GM19023 (cell line): ENCODE measurements at regions not wholly inside any gene's neighbourhood (a gene's known extent, or its start where the extent isn't known, plus 50 kb on each side); places are given as distances from the start of the nearest gene placed in this dataset.

Experiments
- ATAC-seq: cut with Tn5 transposase; IDR thresholded peaks from one replicate; pipeline ENCODE4 v1.9.1; 2021; ENCODE audit warnings: mild to moderate bottlenecking, moderate library complexity; ENCODE audit not compliant: unreplicated experiment

DNA sequence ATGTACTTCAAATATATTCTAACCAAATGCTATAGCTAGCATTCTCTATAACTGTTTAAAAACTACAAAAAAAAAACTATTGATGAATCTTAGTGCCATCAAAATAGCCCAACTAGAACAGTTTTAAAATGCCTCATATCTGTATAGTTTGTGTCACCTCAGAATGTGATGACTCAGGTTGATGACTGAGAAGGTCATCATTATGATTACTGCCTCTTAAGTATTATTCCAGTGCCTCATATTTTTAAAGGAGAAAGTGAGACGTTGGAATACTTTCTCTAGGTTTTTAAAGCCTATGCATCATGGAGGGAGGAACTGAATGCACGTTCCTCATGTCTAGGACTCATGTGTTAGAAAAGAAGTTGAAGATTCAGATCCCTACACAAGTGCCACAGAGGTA, 88.2 kb downstream of the TMA16 start:
- no peak for ATAC-seq

DNA sequence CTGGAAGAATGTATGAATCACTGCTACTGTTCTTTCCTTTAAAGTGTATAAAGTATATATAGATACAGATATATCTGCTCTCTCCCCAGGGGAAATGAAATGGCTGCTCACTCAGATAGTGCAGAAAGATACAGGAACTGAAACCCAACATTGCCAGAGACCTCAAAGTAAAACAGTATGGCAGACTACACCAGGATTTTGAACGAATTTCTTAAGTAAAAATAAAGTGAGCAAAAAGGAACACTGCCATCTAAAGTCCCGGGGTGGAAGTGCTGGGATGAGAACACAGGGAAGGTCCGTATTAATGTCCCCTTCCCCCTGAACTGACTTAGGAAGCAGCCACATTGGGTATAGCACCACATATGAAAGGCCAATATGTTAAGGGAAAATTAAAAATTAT, 93.4 kb downstream of the TMA16 start:
- peak; percentile 46 for ATAC-seq

DNA sequence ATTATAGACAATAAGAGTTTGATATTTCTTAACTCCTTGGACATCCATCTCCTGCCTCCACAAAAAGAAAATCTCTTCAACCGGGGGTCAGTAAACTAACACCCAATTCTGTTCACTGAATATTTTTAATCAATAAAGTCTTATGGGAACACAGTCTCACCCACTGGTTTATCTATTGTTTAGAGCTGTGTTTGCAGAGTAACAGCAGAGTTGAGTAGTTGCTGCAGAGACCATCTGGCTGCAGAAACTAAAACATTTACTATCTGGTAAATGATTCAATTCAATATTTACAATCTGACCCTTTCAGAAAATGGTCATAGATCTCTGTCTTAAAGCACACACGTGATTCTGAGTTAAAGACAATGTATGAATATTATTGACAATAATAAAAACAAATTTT, 94.0 kb downstream of the TMA16 start:
- ATAC-seq, result no peak

DNA sequence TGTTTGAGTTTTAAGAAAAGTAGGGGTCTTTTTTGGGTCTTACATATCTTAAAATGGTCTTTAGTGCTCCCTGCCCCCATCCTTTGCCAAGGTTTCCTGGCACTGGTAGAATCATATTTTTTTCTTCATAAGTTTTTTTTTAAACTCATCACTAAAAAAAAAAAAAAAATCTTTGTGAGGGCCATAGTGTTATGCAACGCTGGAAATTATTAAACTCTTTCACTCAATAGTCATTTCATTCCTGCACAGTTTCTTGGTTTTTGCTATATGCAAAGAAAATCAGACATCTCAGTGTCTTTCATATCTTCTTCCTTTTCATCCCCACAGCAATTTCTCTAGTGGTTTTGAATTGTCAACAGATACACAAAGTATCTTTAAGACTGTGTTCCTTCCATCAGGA, 95.6 kb downstream of the TMA16 start:
- no peak for ATAC-seq

DNA sequence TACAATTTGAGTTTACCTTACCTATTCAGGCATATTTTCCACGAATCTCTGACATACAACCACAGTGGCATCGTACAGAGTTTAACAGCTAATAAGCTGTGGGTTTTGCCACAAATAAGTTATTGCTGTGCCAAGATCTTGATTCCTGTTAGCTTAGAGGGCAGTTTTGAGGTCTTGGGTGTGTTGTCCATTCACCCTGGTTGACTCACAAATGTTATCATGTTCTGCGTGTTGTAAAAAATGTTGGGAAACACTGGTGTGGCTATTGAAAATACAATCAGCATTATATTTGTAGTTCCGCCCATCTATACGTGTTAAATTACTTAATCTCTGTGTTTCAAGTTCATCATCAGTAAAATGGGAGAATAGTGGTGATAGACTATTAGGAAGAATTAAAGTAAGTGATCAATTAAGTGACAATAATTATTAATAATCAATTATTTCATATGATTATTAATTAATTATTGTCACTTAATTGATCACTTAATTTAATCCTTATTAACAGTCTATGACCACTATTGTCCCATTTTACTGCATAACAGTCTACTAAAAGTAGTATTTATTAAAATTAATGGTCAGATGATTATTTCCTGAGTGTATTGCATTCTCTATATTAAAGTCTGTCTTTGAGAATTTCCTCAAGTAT, 96.3 kb downstream of the TMA16 start:
- no peak for ATAC-seq

DNA sequence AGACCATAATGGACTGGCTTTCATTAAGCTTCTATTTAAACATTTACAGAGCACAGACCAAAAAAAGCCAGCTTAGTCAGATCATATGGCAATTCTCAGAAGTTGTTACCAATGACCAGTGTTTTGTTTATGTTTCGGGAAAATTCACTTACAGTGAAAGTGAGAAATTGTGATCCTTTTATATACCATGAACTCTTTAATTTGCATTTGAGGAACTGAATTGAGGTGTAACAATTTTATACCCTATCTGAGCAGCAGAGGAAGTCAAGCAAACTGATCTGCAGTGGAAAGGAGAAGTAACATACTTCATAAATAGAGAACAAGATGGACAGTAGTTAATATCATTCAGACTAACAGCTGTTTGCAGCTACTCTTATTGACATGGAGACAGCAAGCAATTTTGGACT, 97.1 kb downstream of the TMA16 start:
- ATAC-seq, result peak; percentile 81

DNA sequence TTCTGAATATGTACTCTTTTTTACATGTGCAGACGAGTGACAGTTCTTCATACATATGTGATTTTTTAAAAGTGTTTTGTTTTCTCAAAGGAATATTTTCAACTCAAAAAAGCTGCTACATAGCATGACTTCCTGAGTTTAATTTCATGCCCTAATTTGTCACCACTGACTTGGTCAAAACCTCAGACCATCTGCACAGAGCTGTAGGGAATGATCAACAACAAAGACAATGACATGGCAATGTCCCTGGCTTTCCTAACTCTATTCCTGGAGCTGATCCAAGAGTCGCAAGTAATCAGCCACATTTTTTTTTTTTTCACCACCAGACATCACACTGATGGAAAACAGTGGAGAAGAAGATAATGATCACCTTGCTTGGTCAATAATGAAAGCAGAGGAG, 97.7 kb downstream of the TMA16 start:
- ATAC-seq, result no peak

DNA sequence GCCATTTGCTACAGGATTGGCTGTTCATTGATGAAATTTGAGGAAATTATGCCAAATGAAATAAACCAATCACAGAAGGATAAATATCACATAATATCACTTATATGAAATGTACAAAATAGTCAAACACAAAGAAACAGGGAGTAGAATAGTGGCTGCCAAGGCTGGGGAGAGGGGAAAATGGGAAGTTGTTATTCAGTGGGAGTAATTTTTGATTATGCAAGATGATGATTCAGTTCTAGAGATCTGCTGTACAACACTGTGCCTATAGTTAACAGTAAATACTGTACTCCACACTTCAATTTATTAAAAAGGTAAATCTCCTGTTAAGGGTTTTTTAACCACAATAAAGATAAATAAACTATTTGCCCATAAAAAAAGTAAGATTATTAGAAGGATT, 101.1 kb downstream of the TMA16 start:
- ATAC-seq, result no peak

DNA sequence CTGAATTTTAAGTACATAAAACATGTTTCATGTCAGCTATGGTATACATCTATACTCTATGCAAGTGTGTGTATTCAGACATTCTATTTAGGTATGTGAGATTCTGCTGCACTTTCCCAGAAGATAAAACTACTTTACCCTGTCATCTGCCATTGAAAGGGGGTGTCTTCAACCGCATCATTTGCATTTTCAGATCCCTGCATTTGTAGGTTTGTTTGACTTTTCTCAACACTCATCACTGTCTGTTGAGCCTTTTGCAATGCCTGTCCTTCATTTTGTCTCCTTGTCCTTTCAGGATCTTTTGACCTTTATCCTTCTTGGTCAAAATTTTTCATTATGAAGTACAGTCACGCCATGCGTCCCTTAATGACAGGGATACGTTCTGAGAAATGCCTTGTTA, 103.5 kb downstream of the TMA16 start:
- peak; percentile 70 for ATAC-seq

DNA sequence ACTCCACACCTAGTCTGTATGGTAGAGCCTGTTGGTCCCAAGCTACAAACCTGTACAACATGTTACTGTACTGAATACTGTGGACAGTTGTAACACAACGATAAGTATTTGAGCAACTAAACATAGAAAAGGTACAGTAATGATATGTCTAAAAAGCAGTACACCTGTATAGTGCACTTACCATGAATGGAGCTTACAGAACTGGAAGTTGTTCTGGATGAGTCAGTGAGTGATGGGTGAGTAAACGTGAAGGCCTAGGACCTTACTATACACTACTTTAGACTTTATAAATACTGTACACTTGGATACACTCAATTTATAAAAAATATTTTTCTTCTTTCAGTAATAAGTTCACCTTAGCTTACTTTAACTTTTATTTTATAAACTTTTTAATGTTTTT, 104.0 kb downstream of the TMA16 start:
- ATAC-seq, result peak; percentile 33

DNA sequence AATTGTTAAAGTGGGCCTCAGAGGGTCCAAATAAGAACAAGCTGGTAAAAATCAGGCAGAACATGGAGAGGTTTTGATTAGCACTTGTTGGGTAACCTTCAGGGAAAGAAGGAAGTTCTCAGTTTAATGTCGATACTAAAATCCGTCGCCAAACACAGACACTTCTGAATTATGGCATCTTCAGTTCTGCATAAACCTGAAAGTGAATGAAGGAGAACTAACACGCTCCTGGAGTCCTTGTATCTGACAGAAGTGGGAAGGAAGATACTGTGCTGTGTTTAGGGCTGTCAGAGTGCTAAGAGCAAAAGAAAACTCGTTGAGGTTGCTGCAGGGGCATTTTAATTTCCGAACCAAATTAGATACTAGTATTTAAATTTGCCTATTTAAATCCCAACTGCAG, 106.2 kb downstream of the TMA16 start:
- ATAC-seq, result no peak

DNA sequence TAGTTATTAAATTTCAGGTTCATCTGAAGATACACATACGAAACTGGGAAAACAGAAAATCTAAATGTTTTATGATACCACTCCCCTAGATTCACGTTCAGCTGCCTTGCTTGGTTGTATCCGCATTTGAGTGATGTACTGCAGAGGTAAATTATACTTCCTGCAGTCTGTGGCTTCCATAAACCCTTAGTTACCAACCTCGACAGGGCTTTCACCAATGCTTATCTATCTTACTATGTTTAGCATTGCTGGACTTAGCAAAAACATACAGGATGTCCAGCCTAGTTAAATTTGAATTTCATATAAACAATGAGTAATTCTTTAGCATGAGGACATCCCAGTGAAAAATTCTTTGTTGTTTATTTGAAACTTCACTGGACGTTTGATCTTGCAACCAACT, 108.8 kb downstream of the TMA16 start:
- ATAC-seq, result no peak

DNA sequence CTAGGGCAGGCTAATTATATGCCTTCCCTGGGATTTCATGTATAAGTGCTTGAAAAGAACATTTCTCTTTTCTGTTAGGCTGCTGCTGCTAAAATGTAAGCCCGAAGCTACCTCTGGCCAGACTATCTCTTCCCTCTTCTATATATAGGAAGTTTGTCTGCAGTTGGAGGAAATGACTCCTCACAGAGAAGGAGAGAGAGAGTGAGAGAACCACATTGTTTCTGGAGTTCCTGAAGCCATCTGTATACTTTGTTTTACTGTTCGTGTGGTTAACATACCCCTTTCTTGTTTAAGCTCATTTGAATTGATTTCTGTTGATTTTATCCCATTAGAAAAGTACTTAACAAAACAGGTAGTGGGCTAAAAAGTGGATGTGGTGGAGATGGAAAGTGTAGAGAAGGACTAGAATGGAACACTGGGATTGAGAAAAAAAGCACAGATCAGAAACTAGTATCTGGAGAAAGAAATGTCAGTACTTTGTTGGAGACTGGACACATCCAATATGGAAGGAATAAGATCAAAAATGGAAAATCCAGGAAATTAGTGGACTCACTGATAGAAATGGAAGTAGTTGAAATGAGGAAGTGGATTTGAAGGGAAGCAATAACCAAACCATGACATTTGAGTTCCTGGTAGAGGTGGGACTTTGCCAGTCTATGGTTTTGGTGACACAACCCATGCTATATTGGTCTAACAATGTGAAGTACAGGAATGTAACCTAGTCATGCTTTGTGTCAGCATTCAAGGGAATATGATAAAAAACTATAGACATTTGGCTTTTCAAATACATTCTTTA, 112.6 kb downstream of the TMA16 start:
- no peak for ATAC-seq

DNA sequence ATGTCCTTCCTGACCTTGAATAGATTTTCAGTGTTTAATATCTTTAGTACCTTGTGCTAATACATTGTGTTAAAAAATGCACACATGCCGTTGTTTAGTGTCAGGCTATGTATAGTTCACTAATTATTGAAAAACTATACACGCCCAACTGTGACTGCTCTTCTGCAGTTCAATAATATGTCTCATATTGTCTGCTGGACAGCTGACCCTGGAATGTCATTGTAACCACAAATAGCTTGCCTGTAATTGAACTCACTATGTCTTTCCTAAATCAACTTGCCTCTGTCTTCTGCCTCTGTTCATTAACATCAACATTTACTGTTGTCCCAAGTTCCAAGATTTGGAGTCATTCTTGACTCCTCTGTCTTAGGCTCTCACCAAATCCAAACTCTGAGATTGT, 114.5 kb downstream of the TMA16 start:
- no peak for ATAC-seq

DNA sequence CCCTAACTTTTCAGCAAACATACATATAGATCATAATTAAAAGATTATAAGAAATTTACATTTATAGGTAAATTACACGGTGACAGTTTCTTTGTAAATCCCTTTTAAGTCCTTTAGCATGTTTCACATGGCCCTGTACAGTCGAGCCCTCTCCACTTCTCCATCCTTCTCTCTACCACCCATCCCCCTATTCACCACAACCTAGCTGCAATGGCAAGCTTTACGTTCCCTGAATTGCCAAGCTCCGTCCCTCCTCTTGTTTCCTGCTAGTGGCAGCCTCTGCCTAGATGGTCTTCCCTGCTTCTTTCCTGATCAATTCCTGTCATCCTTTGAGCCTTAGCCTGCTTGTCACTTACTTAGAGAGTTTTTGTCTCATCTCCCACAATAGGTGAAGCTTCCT, 116.2 kb downstream of the TMA16 start:
- ATAC-seq, result no peak

DNA sequence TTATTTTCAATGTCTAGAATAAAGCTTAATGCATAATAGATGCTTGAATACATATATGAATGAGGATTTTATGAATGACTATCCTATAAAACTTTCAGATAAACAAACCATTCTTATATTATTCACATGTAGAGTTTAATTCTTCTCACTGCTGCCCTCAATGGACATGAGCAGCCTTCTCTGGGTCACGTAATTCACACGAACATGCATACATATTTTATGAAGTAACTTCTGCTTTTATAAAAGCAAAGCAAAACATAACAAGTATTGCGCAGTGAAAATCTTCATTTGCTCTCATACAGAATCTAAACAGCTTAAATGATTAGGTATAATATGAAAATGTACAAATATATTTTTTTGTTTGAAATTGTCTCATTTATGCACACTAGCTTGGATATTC, 116.7 kb downstream of the TMA16 start:
- no peak for ATAC-seq

DNA sequence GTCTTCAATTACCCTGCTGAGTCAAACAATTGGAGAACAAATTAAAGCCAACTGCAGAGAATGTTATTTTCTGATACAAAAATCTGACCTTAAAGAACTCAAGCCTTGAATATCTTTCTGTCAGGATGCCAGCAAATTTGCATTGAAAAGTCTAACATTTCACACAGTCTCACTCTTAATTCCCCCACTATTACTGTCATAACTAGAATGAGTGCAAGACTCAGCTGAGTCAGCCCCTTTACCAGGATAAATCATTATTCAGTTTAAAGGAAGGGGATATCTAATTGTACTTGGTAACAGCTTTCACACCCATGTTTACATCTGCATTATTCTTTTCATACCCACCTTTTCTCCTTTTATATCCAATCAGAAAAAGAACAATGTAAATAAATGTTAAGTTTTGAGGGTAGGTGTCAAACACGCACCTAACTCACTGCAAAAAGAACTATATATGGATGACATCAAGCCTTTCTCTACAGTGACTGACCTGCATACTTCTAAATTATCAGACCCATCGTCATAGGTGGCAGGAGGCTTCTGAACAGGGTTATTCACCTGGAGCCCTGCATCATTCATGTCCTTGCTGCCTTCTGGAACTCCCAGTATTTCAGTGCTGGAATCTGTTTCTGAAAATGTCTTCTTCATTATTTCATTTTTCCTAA, 117.4 kb downstream of the TMA16 start:
- ATAC-seq, result peak; percentile 64

DNA sequence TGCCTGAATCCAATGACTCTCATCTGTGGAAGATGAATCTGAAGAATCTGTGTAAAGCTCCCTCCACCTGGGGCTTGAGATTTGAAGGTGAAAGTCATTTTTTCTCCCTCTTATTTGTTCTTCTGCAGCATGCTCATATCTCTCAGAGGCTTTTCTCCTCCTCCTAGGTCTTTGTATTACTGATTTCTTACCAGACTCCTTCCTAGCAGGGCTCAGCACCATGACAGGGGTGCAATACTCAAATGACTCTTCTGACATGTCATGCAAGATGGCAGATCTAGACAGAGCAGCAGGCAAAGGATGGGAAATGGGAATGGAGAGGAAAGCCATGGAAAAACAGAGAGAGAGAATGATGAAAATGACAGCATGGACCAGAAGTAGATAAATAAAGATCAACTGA, 118.3 kb downstream of the TMA16 start:
- no peak for ATAC-seq

DNA sequence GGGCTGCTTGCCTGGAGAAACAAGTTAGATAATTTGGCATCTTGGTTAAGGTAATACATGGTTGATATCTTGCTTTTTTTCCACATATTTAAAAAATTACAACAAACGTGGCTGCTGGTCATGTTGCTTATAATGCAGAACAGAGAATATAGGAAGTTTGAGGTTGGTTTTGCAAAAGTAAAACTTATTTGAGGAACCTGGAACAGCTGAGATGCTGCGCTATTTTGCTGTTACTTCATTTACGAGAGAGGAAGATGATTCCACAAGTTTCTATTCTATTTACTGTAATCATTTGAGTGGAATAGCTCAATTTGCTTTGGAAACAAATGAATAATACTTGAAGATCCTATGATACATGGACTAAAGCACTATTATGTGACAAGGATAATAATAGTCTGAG, 118.9 kb downstream of the TMA16 start:
- no peak for ATAC-seq

DNA sequence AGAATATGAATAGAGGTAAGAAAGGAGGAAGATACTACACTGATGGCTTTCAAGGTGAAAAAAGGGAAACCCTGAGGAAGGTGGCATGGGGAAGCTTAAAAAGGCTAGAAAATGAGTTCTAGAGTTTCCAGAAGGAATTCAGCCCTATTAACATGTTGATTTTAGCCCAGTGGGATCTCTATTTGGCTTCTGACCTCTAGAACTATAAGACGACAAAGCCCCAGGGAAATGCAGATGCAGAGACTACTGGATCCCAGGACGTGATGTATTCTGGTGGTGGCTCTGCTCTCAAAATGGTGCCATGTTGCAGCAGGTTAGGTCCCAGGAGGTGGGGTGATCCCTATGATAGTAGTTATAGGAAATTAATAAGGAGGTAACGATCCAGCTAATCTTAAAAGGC, 120.4 kb downstream of the TMA16 start:
- ATAC-seq, result no peak

DNA sequence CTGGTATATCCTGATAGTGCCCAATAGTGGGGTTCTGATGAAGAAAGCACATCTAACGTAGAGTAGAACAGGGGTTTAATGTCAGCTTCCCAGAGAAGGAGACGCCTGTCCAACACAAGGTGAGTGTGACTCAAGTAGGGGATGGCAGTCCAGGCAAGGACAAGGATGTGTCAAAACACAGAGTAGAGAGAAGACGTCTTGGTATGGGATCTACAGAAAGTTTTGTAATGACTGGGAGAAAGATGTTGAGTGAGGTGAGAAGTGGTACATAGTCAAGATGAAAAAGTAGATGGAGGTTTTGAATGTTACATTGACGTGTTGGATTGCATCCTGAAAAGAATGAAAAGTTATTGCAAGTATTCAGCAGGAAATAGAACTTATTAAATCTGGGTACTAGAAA, 124.4 kb downstream of the TMA16 start:
- ATAC-seq, result no peak

DNA sequence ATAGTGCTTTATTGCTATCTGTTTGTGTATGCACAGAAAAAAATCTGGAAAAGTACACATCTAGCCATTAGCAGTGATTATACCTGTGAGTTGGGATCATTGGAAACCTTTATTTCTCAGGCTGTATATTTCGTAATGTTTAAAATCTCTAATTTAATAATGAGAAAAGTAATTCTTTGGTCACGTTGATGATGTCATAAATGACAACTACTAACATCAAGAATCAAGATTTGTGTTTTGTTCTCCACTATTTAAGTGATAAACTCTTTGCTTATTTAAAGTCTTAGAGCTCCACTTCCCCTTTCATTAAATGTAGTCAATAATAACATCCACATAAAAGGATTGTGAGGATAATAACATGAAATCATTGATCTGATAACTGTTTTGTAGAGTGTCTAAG, 126.2 kb downstream of the TMA16 start:
- ATAC-seq, result no peak
